Prostate gland (tissue), 2 donors: ENCODE measurements at regions not wholly inside any gene's neighbourhood (a gene's known extent, or its start where the extent isn't known, plus 50 kb on each side); places are given as distances from the start of the nearest gene placed in this dataset.

Experiments used
- DNase-seq: peaks from one replicate; pipeline ENCODE4 v3.0.0-alpha.2; 2019; ENCODE audit warnings: low spot score
- H3K27ac ChIP-seq, 2 donors: fragments of 200-600 bp; sonication (generic); 2 replicates each; pipeline ENCODE4 v1.5.1; 2017 to 2019
- H3K27me3 ChIP-seq: fragments of 200-600 bp; sonication (generic); replicated peaks from 2 replicates; pipeline ENCODE4 v1.5.1; 2019; ENCODE audit not compliant: insufficient read depth
- H3K36me3 ChIP-seq, 2 donors: fragments of 200-600 bp; sonication (generic); 1 replicate in 1 of 2; 2 replicates in 1 of 2; pipeline versions ENCODE4 v1.5.1 to v1.8.1; 2017 to 2019
- H3K4me1 ChIP-seq: fragments of 200-600 bp; sonication (generic); replicated peaks from 2 replicates; pipeline ENCODE4 v1.5.1; 2019
- H3K4me3 ChIP-seq, 2 donors: fragments of 200-600 bp; sonication (generic); 2 replicates each; pipeline ENCODE4 v1.5.1; 2017 to 2019
- H3K9me3 ChIP-seq: fragments of 200-600 bp; sonication (generic); 2 replicates; pipeline ENCODE4 v1.5.1; 2017
- POLR2A ChIP-seq: fragments of 450-650 bp; IDR thresholded peaks from one replicate; pipeline ENCODE4 v1.6.1; 2016; ENCODE audit warnings: antibody characterized with exemption, mild to moderate bottlenecking
- POLR2AphosphoS5 ChIP-seq: sonication (generic); formaldehyde crosslinking; IDR thresholded peaks from one replicate; pipeline ENCODE4 v1.6.1; 2017; ENCODE audit warnings: antibody characterized with exemption
- WGBS: methylation state at CpG from one replicate; pipeline ENCODE4 v1.1.5; 2018; 5-methylcytosine and 5-hydroxymethylcytosine counted together
- intact Hi-C: fragments of 100-400 bp; cut with DNase I; formaldehyde crosslinking; loops from one replicate; pipeline ENCODE4 v1.14.2; 2022
- TF ChIP-seq, protein P1 (sequence below), 4 experiments: fragments of 200-600 bp in 2 of 4; fragments of 450-650 bp in 2 of 4; sonication (generic) in 2 of 4; IDR thresholded peaks; 1 replicate in 3 of 4; 2 replicates in 1 of 4; pipeline ENCODE4 v1.5.1; 2016 to 2019; ENCODE audit warnings: antibody characterized with exemption in 4 of 4, mild to moderate bottlenecking in 2 of 4, moderate library complexity in 2 of 4

DNA sequence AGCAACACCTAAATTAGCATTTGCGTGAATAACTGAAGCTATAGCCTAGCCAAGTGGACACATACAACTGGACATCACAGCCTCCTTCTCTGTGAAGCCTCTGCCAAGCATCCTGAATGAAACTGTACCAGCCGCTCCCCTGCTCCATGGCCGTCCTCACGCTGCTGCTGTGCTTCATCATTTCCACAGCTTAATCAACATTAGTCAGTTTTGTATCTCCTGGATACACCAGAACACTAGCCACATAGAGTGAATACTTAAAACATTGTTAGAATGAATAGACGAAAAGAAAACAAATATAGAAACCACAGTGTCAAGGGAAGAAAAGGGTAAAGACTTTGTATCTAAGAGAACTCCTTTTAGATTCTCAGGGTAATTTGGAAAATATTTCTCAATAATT lies 1526.9 kb downstream of the EFNB2 start:
- H3K27me3 ChIP-seq, result no peaks in the 10 kb centered on the region
- WGBS, result 90% methylated on average over 5 of the region's 5 CpGs
- TF ChIP-seq POLR2A (no peak), POLR2AphosphoS5 (no peak)
- TF ChIP-seq, protein P1, sequence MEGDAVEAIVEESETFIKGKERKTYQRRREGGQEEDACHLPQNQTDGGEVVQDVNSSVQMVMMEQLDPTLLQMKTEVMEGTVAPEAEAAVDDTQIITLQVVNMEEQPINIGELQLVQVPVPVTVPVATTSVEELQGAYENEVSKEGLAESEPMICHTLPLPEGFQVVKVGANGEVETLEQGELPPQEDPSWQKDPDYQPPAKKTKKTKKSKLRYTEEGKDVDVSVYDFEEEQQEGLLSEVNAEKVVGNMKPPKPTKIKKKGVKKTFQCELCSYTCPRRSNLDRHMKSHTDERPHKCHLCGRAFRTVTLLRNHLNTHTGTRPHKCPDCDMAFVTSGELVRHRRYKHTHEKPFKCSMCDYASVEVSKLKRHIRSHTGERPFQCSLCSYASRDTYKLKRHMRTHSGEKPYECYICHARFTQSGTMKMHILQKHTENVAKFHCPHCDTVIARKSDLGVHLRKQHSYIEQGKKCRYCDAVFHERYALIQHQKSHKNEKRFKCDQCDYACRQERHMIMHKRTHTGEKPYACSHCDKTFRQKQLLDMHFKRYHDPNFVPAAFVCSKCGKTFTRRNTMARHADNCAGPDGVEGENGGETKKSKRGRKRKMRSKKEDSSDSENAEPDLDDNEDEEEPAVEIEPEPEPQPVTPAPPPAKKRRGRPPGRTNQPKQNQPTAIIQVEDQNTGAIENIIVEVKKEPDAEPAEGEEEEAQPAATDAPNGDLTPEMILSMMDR (IDR thresholded peaks at IDR 0.05), result no peak
- no peak overlapping the region for H3K27ac ChIP-seq
- no peak overlapping the region for H3K4me3 ChIP-seq
- no peak for DNase-seq
- no peaks in the 10 kb centered on the region for H3K36me3 ChIP-seq
- H3K4me1 ChIP-seq, result no peaks in the 10 kb centered on the region
- H3K9me3 ChIP-seq, result no peaks in the 10 kb centered on the region
- intact Hi-C loops, result no loop called here

DNA sequence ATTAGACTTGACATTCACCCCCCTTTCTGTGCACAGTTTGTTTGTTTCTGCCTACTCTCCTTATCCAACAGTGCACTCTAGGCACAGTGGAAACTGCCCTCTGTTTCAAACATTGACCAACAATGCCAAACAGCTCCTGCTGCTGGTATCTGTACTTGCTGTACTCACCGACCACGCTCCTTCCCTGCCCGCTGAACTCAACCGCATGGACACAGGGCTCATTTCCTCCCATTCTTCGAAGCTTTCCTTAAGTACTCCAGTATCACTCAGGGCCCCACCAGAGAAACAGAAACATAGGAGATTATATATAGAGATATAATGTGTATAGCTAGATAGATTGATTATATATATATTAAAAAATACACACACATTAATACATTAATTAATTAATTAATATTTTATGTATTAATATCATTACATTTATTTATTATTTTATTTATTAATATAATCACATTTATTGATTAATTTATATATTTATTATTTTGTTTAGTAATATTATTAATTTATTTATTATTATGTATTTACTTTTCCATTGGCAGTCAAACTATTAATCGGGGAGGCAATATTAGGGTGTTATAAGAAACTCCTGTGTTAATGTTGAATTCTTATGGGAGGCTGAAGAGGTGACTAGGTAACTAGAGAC lies 1528.2 kb downstream of the EFNB2 start:
- Histone ChIP-seq H3K27me3 (no peaks in the 10 kb centered on the region), H3K9me3 (no peaks in the 10 kb centered on the region), H3K4me1 (no peaks in the 10 kb centered on the region), H3K36me3 (no peaks in the 10 kb centered on the region), H3K27ac (no peak overlapping the region), H3K4me3 (no peak overlapping the region)
- intact Hi-C loops, result no loop called here
- WGBS, result 87% methylated on average over 6 of the region's 6 CpGs
- DNase-seq, result no peak
- no peak for TF ChIP-seq POLR2A
- TF ChIP-seq, protein P1 (IDR thresholded peaks at IDR 0.05), result no peak
- no peak for TF ChIP-seq POLR2AphosphoS5

DNA sequence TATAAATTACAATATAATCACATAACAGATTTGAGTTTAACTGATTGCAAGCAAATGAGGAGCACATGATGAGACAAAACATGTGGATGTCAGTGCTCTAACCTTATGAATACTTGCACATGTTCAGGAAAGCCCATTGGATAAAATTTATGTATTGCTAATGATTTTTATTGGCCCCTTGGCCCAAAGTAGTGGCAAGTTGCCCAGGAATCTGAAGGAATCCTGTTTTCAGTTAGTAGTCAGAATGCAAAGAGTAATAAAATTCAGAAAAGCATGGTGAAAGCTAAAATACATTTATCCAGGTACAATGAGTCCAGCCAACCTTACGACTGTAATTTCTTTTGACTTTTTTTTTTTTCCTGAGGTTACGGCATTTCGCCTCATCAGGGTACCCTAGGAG lies 1539.4 kb downstream of the EFNB2 start:
- 17% methylated on average over 3 of the region's 3 CpGs for WGBS
- Histone ChIP-seq H3K9me3 (no peaks in the 10 kb centered on the region), H3K4me3 (no peak overlapping the region), H3K27ac (no peak overlapping the region), H3K36me3 (no peaks in the 10 kb centered on the region), H3K4me1 (no peaks in the 10 kb centered on the region), H3K27me3 (no peaks in the 10 kb centered on the region)
- DNase-seq, result no peak
- no peak for TF ChIP-seq POLR2A
- TF ChIP-seq POLR2AphosphoS5, result no peak
- intact Hi-C loops, result no loop called here

DNA sequence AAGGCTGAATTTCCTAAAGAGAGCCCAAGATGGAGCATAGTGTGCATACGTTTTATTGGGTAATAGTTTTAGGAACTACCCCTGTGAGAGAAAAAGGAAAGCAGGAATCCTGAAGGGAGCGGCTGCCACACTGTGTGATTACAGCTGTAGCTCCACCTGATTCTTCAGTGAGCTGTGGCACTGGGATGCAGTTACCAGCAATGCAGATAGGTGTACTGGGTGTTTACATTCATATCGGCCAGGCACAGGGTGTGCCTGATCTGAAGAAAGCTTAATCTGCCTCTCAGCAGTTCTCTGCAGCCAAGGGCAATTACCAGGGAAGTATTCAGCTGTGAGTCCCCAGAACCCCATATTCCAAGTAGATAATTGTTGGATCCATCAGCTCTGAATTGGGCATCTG lies 1541.8 kb downstream of the EFNB2 start:
- 82% methylated on average over 3 of the region's 3 CpGs for whole genome bisulfite sequencing
- Histone ChIP-seq H3K36me3 (no peaks in the 10 kb centered on the region), H3K4me1 (no peaks in the 10 kb centered on the region), H3K27ac (no peak overlapping the region), H3K4me3 (no peak overlapping the region), H3K9me3 (no peaks in the 10 kb centered on the region), H3K27me3 (no peaks in the 10 kb centered on the region)
- TF ChIP-seq, protein P1 (IDR thresholded peaks at IDR 0.05), result no peak
- TF ChIP-seq POLR2AphosphoS5, result no peak
- no peak for TF ChIP-seq POLR2A
- intact Hi-C loops, result no loop called here
- no peak for DNase-seq

DNA sequence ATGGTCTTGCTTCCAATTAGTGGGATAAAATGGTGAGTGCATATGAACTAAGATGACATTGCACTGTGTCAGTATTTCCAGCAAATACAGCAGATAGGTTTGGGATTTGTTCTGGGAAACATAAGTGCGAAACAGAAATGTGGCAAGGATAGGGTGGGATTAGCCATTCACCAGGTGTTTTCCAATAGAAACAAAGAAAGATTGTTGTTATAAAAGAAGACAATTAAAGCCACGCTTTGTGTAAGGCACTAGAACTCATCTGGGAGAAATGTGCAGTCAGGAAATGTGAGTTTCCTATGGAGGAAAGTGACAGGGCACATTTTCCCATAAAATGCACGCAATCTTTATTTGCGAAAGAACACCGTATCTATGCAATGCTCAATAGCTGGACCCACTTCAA lies 1547.8 kb downstream of the EFNB2 start:
- no peaks in the 10 kb centered on the region for H3K4me1 ChIP-seq
- no peaks in the 10 kb centered on the region for H3K27me3 ChIP-seq
- H3K36me3 ChIP-seq, result no peaks in the 10 kb centered on the region
- WGBS, result 73% methylated on average over 5 of the region's 5 CpGs
- H3K4me3 ChIP-seq, result no peak overlapping the region
- no peak for DNase-seq
- H3K27ac ChIP-seq, result no peak overlapping the region
- H3K9me3 ChIP-seq, result no peaks in the 10 kb centered on the region
- intact Hi-C loops, result no loop called here
- TF ChIP-seq, protein P1 (IDR thresholded peaks at IDR 0.05), result no peak
- TF ChIP-seq POLR2AphosphoS5, result no peak
- TF ChIP-seq POLR2A, result no peak
